ENCODE measurements at regions not wholly inside any gene's neighbourhood (a gene's known extent, or its start where the extent isn't known, plus 50 kb on each side); places are given as distances from the start of the nearest gene placed in this dataset.

- no peak for TF ChIP-seq CTCF (IDR thresholded peaks at IDR 0.05)
- Mint-ChIP-seq H3K9me3 (no peaks in the 10 kb centered on the region), H3K4me1 (ENCODE audit: low read depth) (peaks cover 49% of the 10 kb centered on the region), H3K27ac (peak overlapping the region; percentile 34; the same call in 1 of the 2 replicates), H3K4me3 (no peak overlapping the region), H3K36me3 (ENCODE audit: low read depth) (no peaks in the 10 kb centered on the region), H3K27me3 (ENCODE audit: insufficient read depth) (no peaks in the 10 kb centered on the region)
- no peak for DNase-seq
Observed at GRCh38 chr10:50999163-50999562, 75.1 kb upstream of the PRKG1 start.

GRCh38 chr10:51000164-51000563 is 74.1 kb upstream of the PRKG1 start:
- Mint-ChIP-seq H3K27ac (peak overlapping the region; percentile 49), H3K36me3 (ENCODE audit: low read depth) (no peaks in the 10 kb centered on the region), H3K4me1 (ENCODE audit: low read depth) (peaks cover 49% of the 10 kb centered on the region), H3K9me3 (no peaks in the 10 kb centered on the region), H3K27me3 (ENCODE audit: insufficient read depth) (no peaks in the 10 kb centered on the region), H3K4me3 (peak overlapping the region; percentile 44; the same call in 1 of the 2 replicates)
- no peak for TF ChIP-seq CTCF (IDR thresholded peaks at IDR 0.05)
- peak; percentile 44 for DNase-seq

- Mint-ChIP-seq H3K4me1 (ENCODE audit: low read depth) (peaks cover 55% of the 10 kb centered on the region), H3K27me3 (ENCODE audit: insufficient read depth) (no peaks in the 10 kb centered on the region), H3K27ac (peak overlapping the region; percentile 49; the same call in 1 of the 2 replicates), H3K4me3 (no peak overlapping the region; the same call in 1 of the 2 replicates), H3K36me3 (ENCODE audit: low read depth) (no peaks in the 10 kb centered on the region), H3K9me3 (no peaks in the 10 kb centered on the region)
- DNase-seq = no peak
- no peak for TF ChIP-seq CTCF (IDR thresholded peaks at IDR 0.05)
Observed at GRCh38 chr10:51000976-51001375, 73.3 kb upstream of the PRKG1 start.

- H3K4me1 Mint-ChIP-seq (ENCODE audit: low read depth) = peaks cover 54% of the 10 kb centered on the region
- TF ChIP-seq CTCF (IDR thresholded peaks at IDR 0.05) = peak; percentile 83
- H3K27ac Mint-ChIP-seq = no peak overlapping the region
- H3K27me3 Mint-ChIP-seq (ENCODE audit: insufficient read depth) = no peaks in the 10 kb centered on the region
- H3K9me3 Mint-ChIP-seq = no peaks in the 10 kb centered on the region
- H3K4me3 Mint-ChIP-seq = no peak overlapping the region; the same call in 1 of the 2 replicates
- no peak for DNase-seq
- no peaks in the 10 kb centered on the region for H3K36me3 Mint-ChIP-seq (ENCODE audit: low read depth)
Observed at GRCh38 chr10:51001587-51001986, 72.7 kb upstream of the PRKG1 start.

GRCh38 chr10:51002469-51002868 is 71.8 kb upstream of the PRKG1 start:
- Mint-ChIP-seq H3K9me3 (no peaks in the 10 kb centered on the region), H3K27me3 (ENCODE audit: insufficient read depth) (no peaks in the 10 kb centered on the region; the same call in 1 of the 2 replicates), H3K4me3 (no peak overlapping the region), H3K36me3 (ENCODE audit: low read depth) (no peaks in the 10 kb centered on the region), H3K27ac (no peak overlapping the region), H3K4me1 (ENCODE audit: low read depth) (peaks cover 52% of the 10 kb centered on the region)
- DNase-seq = no peak
- no peak for TF ChIP-seq CTCF (IDR thresholded peaks at IDR 0.05)

GRCh38 chr10:51004776-51005175 is 69.5 kb upstream of the PRKG1 start:
- Mint-ChIP-seq H3K9me3 (no peaks in the 10 kb centered on the region), H3K27me3 (ENCODE audit: insufficient read depth) (no peaks in the 10 kb centered on the region; the same call in 1 of the 2 replicates), H3K36me3 (ENCODE audit: low read depth) (no peaks in the 10 kb centered on the region), H3K4me3 (no peak overlapping the region; the same call in 1 of the 2 replicates), H3K27ac (no peak overlapping the region), H3K4me1 (ENCODE audit: low read depth) (peaks cover 47% of the 10 kb centered on the region)
- TF ChIP-seq CTCF (IDR thresholded peaks at IDR 0.05) = no peak
- no peak for DNase-seq
